ENCODE measurements at regions not wholly inside any gene's neighbourhood (a gene's known extent, or its start where the extent isn't known, plus 50 kb on each side); places are given as distances from the start of the nearest gene placed in this dataset.

GRCh38 chr1:84750110-84750730, 60.0 kb upstream of the SSX2IP start:
- H3K4me1 ChIP-seq (ENCODE audit: control insufficient read depth, insufficient read depth, low read length) = peaks cover 4% of the 10 kb centered on the region; the same call in 1 of the 2 replicates
- H3K9me1 ChIP-seq (ENCODE audit: insufficient read depth, low read length) = no peaks in the 10 kb centered on the region
- DNase-seq (no peak), ATAC-seq (ENCODE audit: low read depth) (peak; percentile 36; the same call in 1 of the 2 replicates)
- no peaks in the 10 kb centered on the region for H3K79me1 ChIP-seq (ENCODE audit: low read depth in 1 of 2, low read length in 2 of 2)
- H3K56ac ChIP-seq (ENCODE audit: extremely low read depth, insufficient read depth, low read length) = no peak overlapping the region
- no CpG with 5 or more reads among the region's 6 CpGs for WGBS, 2 experiments (ENCODE audit: extremely low coverage in 2 of 2, insufficient read length in 1 of 2)
- H4K20me1 ChIP-seq (ENCODE audit: insufficient read depth, low read length) = no peaks in the 10 kb centered on the region
- no peak overlapping the region; the same call in 1 of the 2 replicates for H4K5ac ChIP-seq (ENCODE audit: low read depth, low read length)
- peak overlapping the region; percentile 28; the same call in 1 of the 2 replicates for H2BK120ac ChIP-seq (ENCODE audit: low read depth, low read length)
- H3K4me3 ChIP-seq (ENCODE audit: insufficient read depth, low read depth, low read length) = no peak overlapping the region
- H4K8ac ChIP-seq (ENCODE audit: low read depth in 2 of 2, low read length in 2 of 2) = no peak overlapping the region
- no peak overlapping the region for H2AFZ ChIP-seq (replicated peaks; ENCODE audit: low read length, poor library complexity)
- H2BK15ac ChIP-seq (ENCODE audit: low read depth, low read length) = no peak overlapping the region
- intact Hi-C loops (cut with micrococcal nuclease) (loop anchor here (5.0 to 10.0 kb wide), 4 partner anchors 83 to 818 kb away; partner anchors contain the start of genes CTBS and SAMD13), in situ Hi-C loops (cut with MboI; ENCODE audit: low sequenced_read_pairs) (loop anchor here (5.0 to 25.0 kb wide), 3 partner anchors 123 to 595 kb away; no protein-coding TSS in a partner anchor), dilution Hi-C loops (cut with HindIII; ENCODE audit: low sequenced_read_pairs, unreplicated experiment) (no loop called here)
- ChIA-PET CTCF (interaction anchor here (0.8 to 1.4 kb wide), 4 partner anchors 128 to 308 kb away, joined by 3 to 7 read pairs (median 3); no protein-coding TSS in a partner anchor), POLR2A (ENCODE audit: unreplicated experiment) (no interaction called here)
- TF ChIP-seq MAZ (IDR thresholded peaks at IDR 0.05; ENCODE audit: borderline replicate concordance, low read depth, low read length) (no peak), RCOR1 (IDR thresholded peaks at IDR 0.05; ENCODE audit: insufficient replicate concordance, low read length) (no peak), NFE2L2 (IDR thresholded peaks at IDR 0.05; ENCODE audit: low read depth, low read length) (no peak), CEBPB (IDR thresholded peaks at IDR 0.05; ENCODE audit: low read depth, low read length) (no peak), RAD21 (IDR thresholded peaks at IDR 0.05; ENCODE audit: low read length) (no peak), ELK1 (IDR thresholded peaks at IDR 0.05; ENCODE audit: borderline replicate concordance, low read depth, low read length) (no peak), MXI1 (IDR thresholded peaks at IDR 0.05; ENCODE audit: borderline replicate concordance, low read depth, low read length) (no peak), RFX5 (IDR thresholded peaks at IDR 0.05; ENCODE audit: low read depth, low read length) (no peak), MAFK (IDR thresholded peaks at IDR 0.05; ENCODE audit: low read depth, low read length) (no peak), BHLHE40 (IDR thresholded peaks at IDR 0.05; ENCODE audit: low read depth, low read length) (no peak), POLR2A (IDR thresholded peaks at IDR 0.05; ENCODE audit: low read depth, low read length) (no peak)
- H3K4ac ChIP-seq (ENCODE audit: low read depth, low read length) = no peak overlapping the region
- no TSS peak for BruUV-seq (replicated peaks)
- H4K91ac ChIP-seq (ENCODE audit: insufficient read depth, low read depth, low read length) = no peak overlapping the region
- no peak overlapping the region for H3K27ac ChIP-seq (ENCODE audit: insufficient read depth, low read length)
- H2BK5ac ChIP-seq (ENCODE audit: low read depth, low read length, poor library complexity, severe bottlenecking) = no peak overlapping the region
- H3K9ac ChIP-seq (ENCODE audit: low read depth, low read length) = no peak overlapping the region
- no peak overlapping the region for H3K23ac ChIP-seq (ENCODE audit: low read depth, low read length)
- H3K9me3 ChIP-seq (ENCODE audit: control insufficient read depth, insufficient read depth, low read length) = no peaks in the 10 kb centered on the region
- no peaks in the 10 kb centered on the region for H3K27me3 ChIP-seq (ENCODE audit: control insufficient read depth, insufficient read depth, low read length)
- no peak overlapping the region for H2BK20ac ChIP-seq (ENCODE audit: low read depth, low read length)
- H3K18ac ChIP-seq (ENCODE audit: low read depth, low read length) = 0 out of 2 replicates have a peak overlapping the region, but pooled peaks have one; percentile 1
- no peaks in the 10 kb centered on the region for H3K36me3 ChIP-seq (ENCODE audit: control insufficient read depth, insufficient read depth, low read length)
- H2AK5ac ChIP-seq (ENCODE audit: low read depth, low read length) = no peak overlapping the region
- H3K14ac ChIP-seq (replicated peaks; ENCODE audit: low read depth, low read length) = no peak overlapping the region
- H3K4me2 ChIP-seq (ENCODE audit: low read depth, low read length) = no peak overlapping the region
- H2AK9ac ChIP-seq (replicated peaks; ENCODE audit: low read depth, low read length, poor library complexity) = no peak overlapping the region

All from IMR-90 (cell line).